SK-N-SH (cell line): ENCODE measurements at regions not wholly inside any gene's neighbourhood (a gene's known extent, or its start where the extent isn't known, plus 50 kb on each side); places are given as distances from the start of the nearest gene placed in this dataset.

ENCODE experiments used
- CTCF ChIA-PET: fragments of 300-600, 350-600 bp; formaldehyde crosslinking; extraction: SDS; loops from one replicate; lab custom pipeline; 2021; lab: Yijun Ruan, JAX
- POLR2A ChIA-PET: fragments of 350-600 bp; sonication (Branson Sonifier 250); formaldehyde crosslinking; extraction: SDS; loops from one replicate; lab custom pipeline; 2020; ENCODE audit warnings: antibody characterized with exemption, inconsistent platforms; lab: Yijun Ruan, JAX
- DNase-seq: peaks from one replicate; pipeline ENCODE4 v3.0.0; 2012
- H2AFZ ChIP-seq: fragments of 200-600 bp; sonication (generic); 2 replicates; pipeline ENCODE4 v1.8.1; 2016; ENCODE audit warnings: antibody characterized with exemption, mild to moderate bottlenecking, low read depth
- H3F3A ChIP-seq: fragments of 200-600 bp; sonication (generic); replicated peaks from 2 replicates; pipeline ENCODE3; 2016; ENCODE audit warnings: antibody characterized with exemption, mild to moderate bottlenecking; ENCODE audit not compliant: insufficient read depth
- H3K27ac ChIP-seq, 2 experiments: fragments of 200-500 bp in 1 of 2; fragments of 200-600 bp in 1 of 2; sonication (Bioruptor generic) in 1 of 2; sonication (generic), shearing (Covaris generic) in 1 of 2; 2 replicates each; pipeline versions ENCODE4 v1.5.1 to v1.6.1; 2014 to 2016; ENCODE audit warnings: low read depth in 2 of 2, inconsistent platforms in 1 of 2, low read length in 1 of 2, mild to moderate bottlenecking in 1 of 2, mixed read lengths in 1 of 2
- H3K27me3 ChIP-seq: fragments of 200-600 bp; sonication (generic), shearing (Covaris generic); 2 replicates; pipeline ENCODE4 v1.6.1; 2016; ENCODE audit warnings: mixed run types; ENCODE audit not compliant: insufficient read depth
- H3K36me3 ChIP-seq, 2 experiments: fragments of 200-500 bp in 1 of 2; fragments of 200-600 bp in 1 of 2; sonication (Bioruptor generic) in 1 of 2; sonication (generic) in 1 of 2; replicated peaks in 1 of 2; 2 replicates each; pipeline versions ENCODE3 to v1.5.1; 2014 to 2016; ENCODE audit warnings: low read length in 1 of 2, mild to moderate bottlenecking in 1 of 2; ENCODE audit not compliant: insufficient read depth in 2 of 2, control insufficient read depth in 1 of 2
- H3K4me1 ChIP-seq, 2 experiments: fragments of 200-500 bp in 1 of 2; fragments of 200-600 bp in 1 of 2; sonication (Bioruptor generic) in 1 of 2; sonication (generic), shearing (Covaris generic) in 1 of 2; 2 replicates each; pipeline versions ENCODE4 v1.5.1 to v1.6.1; 2014 to 2016; ENCODE audit warnings: low read depth in 1 of 2, low read length in 1 of 2, mixed run types in 1 of 2; ENCODE audit not compliant: insufficient read depth in 2 of 2, control insufficient read depth in 1 of 2
- H3K4me2 ChIP-seq: fragments of 200-600 bp; sonication (generic), shearing (Covaris generic); 2 replicates; pipeline ENCODE4 v1.6.1; 2017; ENCODE audit warnings: mixed run types
- H3K4me3 ChIP-seq, 2 experiments: fragments of 200-500 bp in 1 of 2; fragments of 200-600 bp in 1 of 2; sonication (Bioruptor generic) in 1 of 2; sonication (generic), shearing (Covaris generic) in 1 of 2; 2 replicates each; pipeline versions ENCODE4 v1.5.1 to v1.8.1; 2014 to 2016; ENCODE audit warnings: low read depth in 2 of 2, inconsistent platforms in 1 of 2, low read length in 1 of 2, mild to moderate bottlenecking in 1 of 2, mixed read lengths in 1 of 2, moderate library complexity in 1 of 2
- H3K79me2 ChIP-seq: fragments of 200-600 bp; sonication (generic); 2 replicates; pipeline ENCODE4 v1.8.1; 2017; ENCODE audit warnings: mild to moderate bottlenecking; ENCODE audit not compliant: insufficient read depth
- H3K9ac ChIP-seq: fragments of 200-600 bp; sonication (generic); 2 replicates; pipeline ENCODE4 v1.6.1; 2017; ENCODE audit warnings: mixed run types
- H3K9me2 ChIP-seq: fragments of 200-600 bp; sonication (generic); 2 replicates; pipeline ENCODE4 v1.6.1; 2017; ENCODE audit warnings: mixed run types
- H3K9me3 ChIP-seq: fragments of 200-600 bp; sonication (generic); 2 replicates; pipeline ENCODE4 v1.6.1; 2017; ENCODE audit warnings: mixed run types, mild to moderate bottlenecking, moderate library complexity
- H4K20me1 ChIP-seq: fragments of 200-600 bp; sonication (generic); 2 replicates; pipeline ENCODE4 v1.6.1; 2017; ENCODE audit warnings: mild to moderate bottlenecking, mixed run types; ENCODE audit not compliant: insufficient read depth
- CHD2 ChIP-seq: fragments of 150-350 bp; IDR thresholded peaks from 2 replicates; pipeline ENCODE4 v1.6.1; 2018; ENCODE audit warnings: low read length; ENCODE audit not compliant: partially characterized antibody
- ELF1 ChIP-seq: IDR thresholded peaks from 2 replicates; pipeline ENCODE4 v1.4.0; 2012
- FOSL2 ChIP-seq: IDR thresholded peaks from 2 replicates; pipeline ENCODE4 v1.4.0; 2012; ENCODE audit warnings: low read depth, mild to moderate bottlenecking, moderate library complexity, borderline replicate concordance
- FOXM1 ChIP-seq: IDR thresholded peaks from 2 replicates; pipeline ENCODE4 v1.4.0; 2012; ENCODE audit warnings: low read depth, mild to moderate bottlenecking
- GATA2 ChIP-seq: sonication (generic); formaldehyde crosslinking; IDR thresholded peaks from 2 replicates; pipeline ENCODE4 v1.5.0; 2020; ENCODE audit warnings: mild to moderate bottlenecking, missing genetic modification reagents
- MEF2A ChIP-seq: IDR thresholded peaks from 2 replicates; pipeline ENCODE4 v1.4.0; 2012; ENCODE audit warnings: low read depth, borderline replicate concordance
- NRF1 ChIP-seq: IDR thresholded peaks from 2 replicates; pipeline ENCODE4 v1.6.1; 2012; ENCODE audit warnings: low read depth, mild to moderate bottlenecking, low read length
- RAD21 ChIP-seq: IDR thresholded peaks from 2 replicates; pipeline ENCODE4 v1.6.1; 2012; ENCODE audit warnings: mild to moderate bottlenecking, low read length
- RFX5 ChIP-seq: IDR thresholded peaks from 2 replicates; pipeline ENCODE4 v1.6.1; 2012; ENCODE audit warnings: mild to moderate bottlenecking, improper control_type of control experiment, low read length
- RXRA ChIP-seq: IDR thresholded peaks from 2 replicates; pipeline ENCODE4 v1.4.0; 2012; ENCODE audit warnings: low read depth, mild to moderate bottlenecking, borderline replicate concordance
- SIN3A ChIP-seq: IDR thresholded peaks from 2 replicates; pipeline ENCODE4 v1.6.1; 2012; ENCODE audit warnings: low read depth, mild to moderate bottlenecking, low read length, moderate library complexity, borderline replicate concordance
- SMC3 ChIP-seq: IDR thresholded peaks from 2 replicates; pipeline ENCODE4 v1.6.1; 2012; ENCODE audit warnings: low read depth, low read length, improper control_type of control experiment
- TCF12 ChIP-seq: IDR thresholded peaks from 2 replicates; pipeline ENCODE4 v1.4.0; 2012
- USF1 ChIP-seq: IDR thresholded peaks from 2 replicates; pipeline ENCODE4 v1.4.0; 2012; ENCODE audit warnings: low read depth, borderline replicate concordance
- YY1 ChIP-seq: IDR thresholded peaks from 2 replicates; pipeline ENCODE4 v1.4.0; 2012; ENCODE audit warnings: low read depth, mild to moderate bottlenecking
- WGBS: methylation state at CpG from one replicate; pipeline ENCODE4 v1.1.6; 2017; ENCODE audit warnings: low lambda C conversion rate; 5-methylcytosine and 5-hydroxymethylcytosine counted together
- TF ChIP-seq, protein P1 (sequence below): fragments of 150-350 bp; IDR thresholded peaks from 2 replicates; pipeline ENCODE4 v1.6.1; 2017; ENCODE audit warnings: antibody characterized with exemption, low read length, low read depth, borderline replicate concordance
- TF ChIP-seq, protein P2 (sequence below): fragments of 150-350 bp; IDR thresholded peaks from 2 replicates; pipeline ENCODE4 v1.6.1; 2016; ENCODE audit warnings: mild to moderate bottlenecking, low read depth, low read length
- TF ChIP-seq, protein P3 (sequence below): IDR thresholded peaks from 2 replicates; pipeline ENCODE4; 2012
- TF ChIP-seq, protein P4 (sequence below): IDR thresholded peaks from 2 replicates; pipeline ENCODE4 v1.4.0; 2012; ENCODE audit warnings: low read depth, borderline replicate concordance

GRCh38 chr4:129371926-129372325 lies 276.0 kb downstream of the C4orf33 start:
- POLR2A ChIA-PET, result no interaction called here
- H3F3A ChIP-seq, result no peaks in the 10 kb centered on the region

DNA sequence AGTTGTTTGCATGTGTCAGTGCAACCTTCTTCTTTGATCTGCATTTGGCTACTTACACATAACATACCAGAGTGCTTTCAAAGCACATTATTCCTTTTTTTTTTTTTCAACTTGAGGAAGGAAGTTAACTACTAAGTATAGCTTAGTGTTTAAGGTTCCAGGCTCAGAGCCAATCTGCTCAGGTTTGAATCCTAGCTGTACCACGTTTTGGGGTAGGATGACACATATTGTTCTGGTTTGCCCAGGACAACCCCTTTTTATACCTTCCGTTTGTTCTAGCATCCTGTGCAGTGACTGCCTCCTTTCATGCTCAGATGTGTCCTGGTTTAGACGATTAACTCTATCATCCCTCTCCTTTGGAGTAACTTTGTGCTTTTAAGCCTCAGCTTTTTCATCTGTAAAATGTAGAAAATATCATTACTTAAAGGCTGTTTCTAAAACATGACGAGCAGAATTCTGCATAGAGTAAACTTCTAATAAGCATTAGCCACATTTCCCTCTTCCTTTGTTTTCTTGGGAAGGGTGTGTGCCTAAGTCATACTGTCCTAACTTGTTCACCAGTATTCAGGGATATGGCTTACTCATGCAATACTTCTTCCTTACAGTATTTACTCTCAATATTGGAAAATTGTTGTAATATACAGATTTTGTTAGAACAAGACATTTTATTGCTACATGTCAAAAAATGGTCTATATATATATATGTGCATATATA lies 281.3 kb downstream of the C4orf33 start:
- H3K9me3 ChIP-seq, result no peaks in the 10 kb centered on the region
- TF ChIP-seq MEF2A (no peak), USF1 (no peak), RFX5 (no peak), FOXM1 (no peak), TCF12 (no peak), YY1 (no peak), RXRA (no peak), NRF1 (no peak), FOSL2 (no peak), RAD21 (no peak), GATA2 (CRISPR knock-in tag) (no peak), SMC3 (no peak), CHD2 (no peak), SIN3A (no peak)
- TF ChIP-seq, protein P1, sequence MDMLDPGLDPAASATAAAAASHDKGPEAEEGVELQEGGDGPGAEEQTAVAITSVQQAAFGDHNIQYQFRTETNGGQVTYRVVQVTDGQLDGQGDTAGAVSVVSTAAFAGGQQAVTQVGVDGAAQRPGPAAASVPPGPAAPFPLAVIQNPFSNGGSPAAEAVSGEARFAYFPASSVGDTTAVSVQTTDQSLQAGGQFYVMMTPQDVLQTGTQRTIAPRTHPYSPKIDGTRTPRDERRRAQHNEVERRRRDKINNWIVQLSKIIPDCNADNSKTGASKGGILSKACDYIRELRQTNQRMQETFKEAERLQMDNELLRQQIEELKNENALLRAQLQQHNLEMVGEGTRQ, result no peak
- TF ChIP-seq, protein P2, sequence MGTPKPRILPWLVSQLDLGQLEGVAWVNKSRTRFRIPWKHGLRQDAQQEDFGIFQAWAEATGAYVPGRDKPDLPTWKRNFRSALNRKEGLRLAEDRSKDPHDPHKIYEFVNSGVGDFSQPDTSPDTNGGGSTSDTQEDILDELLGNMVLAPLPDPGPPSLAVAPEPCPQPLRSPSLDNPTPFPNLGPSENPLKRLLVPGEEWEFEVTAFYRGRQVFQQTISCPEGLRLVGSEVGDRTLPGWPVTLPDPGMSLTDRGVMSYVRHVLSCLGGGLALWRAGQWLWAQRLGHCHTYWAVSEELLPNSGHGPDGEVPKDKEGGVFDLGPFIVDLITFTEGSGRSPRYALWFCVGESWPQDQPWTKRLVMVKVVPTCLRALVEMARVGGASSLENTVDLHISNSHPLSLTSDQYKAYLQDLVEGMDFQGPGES, result no peak
- TF ChIP-seq, protein P3, sequence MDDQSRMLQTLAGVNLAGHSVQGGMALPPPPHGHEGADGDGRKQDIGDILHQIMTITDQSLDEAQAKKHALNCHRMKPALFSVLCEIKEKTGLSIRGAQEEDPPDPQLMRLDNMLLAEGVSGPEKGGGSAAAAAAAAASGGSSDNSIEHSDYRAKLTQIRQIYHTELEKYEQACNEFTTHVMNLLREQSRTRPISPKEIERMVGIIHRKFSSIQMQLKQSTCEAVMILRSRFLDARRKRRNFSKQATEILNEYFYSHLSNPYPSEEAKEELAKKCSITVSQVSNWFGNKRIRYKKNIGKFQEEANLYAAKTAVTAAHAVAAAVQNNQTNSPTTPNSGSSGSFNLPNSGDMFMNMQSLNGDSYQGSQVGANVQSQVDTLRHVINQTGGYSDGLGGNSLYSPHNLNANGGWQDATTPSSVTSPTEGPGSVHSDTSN, result no peak
- TF ChIP-seq, protein P4, sequence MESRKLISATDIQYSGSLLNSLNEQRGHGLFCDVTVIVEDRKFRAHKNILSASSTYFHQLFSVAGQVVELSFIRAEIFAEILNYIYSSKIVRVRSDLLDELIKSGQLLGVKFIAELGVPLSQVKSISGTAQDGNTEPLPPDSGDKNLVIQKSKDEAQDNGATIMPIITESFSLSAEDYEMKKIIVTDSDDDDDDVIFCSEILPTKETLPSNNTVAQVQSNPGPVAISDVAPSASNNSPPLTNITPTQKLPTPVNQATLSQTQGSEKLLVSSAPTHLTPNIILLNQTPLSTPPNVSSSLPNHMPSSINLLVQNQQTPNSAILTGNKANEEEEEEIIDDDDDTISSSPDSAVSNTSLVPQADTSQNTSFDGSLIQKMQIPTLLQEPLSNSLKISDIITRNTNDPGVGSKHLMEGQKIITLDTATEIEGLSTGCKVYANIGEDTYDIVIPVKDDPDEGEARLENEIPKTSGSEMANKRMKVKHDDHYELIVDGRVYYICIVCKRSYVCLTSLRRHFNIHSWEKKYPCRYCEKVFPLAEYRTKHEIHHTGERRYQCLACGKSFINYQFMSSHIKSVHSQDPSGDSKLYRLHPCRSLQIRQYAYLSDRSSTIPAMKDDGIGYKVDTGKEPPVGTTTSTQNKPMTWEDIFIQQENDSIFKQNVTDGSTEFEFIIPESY, result no peak
- no peak overlapping the region for H3K4me3 ChIP-seq
- H3K4me2 ChIP-seq, result no peak overlapping the region
- no peak overlapping the region for H3K27ac ChIP-seq
- no peak overlapping the region for H3K9ac ChIP-seq
- DNase-seq, result no peak
- H3K4me1 ChIP-seq, result no peaks in the 10 kb centered on the region
- no peaks in the 10 kb centered on the region for H3K79me2 ChIP-seq
- no peaks in the 10 kb centered on the region for H3K27me3 ChIP-seq
- POLR2A ChIA-PET, result no interaction called here
- H3K36me3 ChIP-seq, result no peaks in the 10 kb centered on the region
- CTCF ChIA-PET, result interaction anchor here (1.4 to 4.1 kb wide), 3 partner anchors 13 to 264 kb away, joined by 6 to 33 read pairs (median 9); no protein-coding TSS in a partner anchor
- H2AFZ ChIP-seq, result no peak overlapping the region
- H4K20me1 ChIP-seq, result no peaks in the 10 kb centered on the region
- H3K9me2 ChIP-seq, result no peaks in the 10 kb centered on the region
- H3F3A ChIP-seq, result no peaks in the 10 kb centered on the region
- WGBS, result 19% methylated on average over 4 of the region's 4 CpGs

More at GRCh38 chr4:129371926-129372325, 276.0 kb downstream of the C4orf33 start:
- no peaks in the 10 kb centered on the region for H4K20me1 ChIP-seq
- CTCF ChIA-PET, result interaction anchor here (0.7 to 1.6 kb wide), 3 partner anchors 9 to 270 kb away, joined by 3 to 5 read pairs (median 5); no protein-coding TSS in a partner anchor
- 0 out of 2 replicates have a peak, but pooled peaks cover 6% of the 10 kb centered on the region for H3K27me3 ChIP-seq
- no peaks in the 10 kb centered on the region for H3K9me3 ChIP-seq
- 46% methylated on average over 3 of the region's 3 CpGs for WGBS
- H3K27ac ChIP-seq, result no peak overlapping the region
- no peaks in the 10 kb centered on the region for H3K9me2 ChIP-seq
- no peak overlapping the region for H3K9ac ChIP-seq
- H3K4me2 ChIP-seq, result no peak overlapping the region
- no peaks in the 10 kb centered on the region for H3K79me2 ChIP-seq
- H3K4me3 ChIP-seq, result no peak overlapping the region
- H3K36me3 ChIP-seq, result no peaks in the 10 kb centered on the region
- no peak for TF ChIP-seq ELF1
- no peaks in the 10 kb centered on the region; a peak in 1 of 4 replicates for H3K4me1 ChIP-seq
- no peak overlapping the region for H2AFZ ChIP-seq
- DNase-seq, result no peak
